Left lung (tissue), 4 donors: ENCODE measurements at regions not wholly inside any gene's neighbourhood (a gene's known extent, or its start where the extent isn't known, plus 50 kb on each side); places are given as distances from the start of the nearest gene placed in this dataset.

Experiments
- ATAC-seq: fragments of 200-7000 bp; cut with Tn5 transposase; one replicate; pipeline ENCODE4 v1.9.1; 2020; ENCODE audit warnings: moderate library complexity
- DNase-seq, 4 donors: peaks; one replicate each; pipeline ENCODE4 v3.0.0-alpha.2; 2013 to 2020
- H3K27ac ChIP-seq, 2 donors: fragments of 200-600 bp; sonication (generic) in 1 of 2; one replicate each; pipeline versions ENCODE4 v1.5.0 to v1.8.0; 2020 to 2021
- H3K27me3 ChIP-seq, 2 donors: fragments of 200-600 bp; sonication (generic) in 1 of 2; one replicate each; pipeline versions ENCODE4 v1.5.0 to v1.8.0; 2020 to 2021
- H3K36me3 ChIP-seq, 2 donors: fragments of 200-600 bp; sonication (generic) in 1 of 2; one replicate each; pipeline versions ENCODE4 v1.5.0 to v1.8.0; 2020 to 2021
- H3K4me1 ChIP-seq, 2 donors: fragments of 200-600 bp; one replicate each; pipeline ENCODE4 v1.8.0; 2021
- H3K4me3 ChIP-seq, 2 donors: fragments of 200-600 bp; sonication (generic) in 1 of 2; one replicate each; pipeline versions ENCODE4 v1.5.0 to v1.8.0; 2020 to 2021; ENCODE audit warnings: mild to moderate bottlenecking in 1 of 2
- H3K9me3 ChIP-seq, 2 donors: fragments of 200-600 bp; sonication (generic) in 1 of 2; one replicate each; pipeline versions ENCODE4 v1.5.0 to v1.8.0; 2020 to 2021
- intact Hi-C, 2 donors: fragments of 100-400 bp; cut with DNase I; formaldehyde crosslinking; loops; one replicate each; pipeline versions ENCODE4 v1.11.2 to v1.14.2; 2022
- TF ChIP-seq, protein P1 (sequence below), 2 donors: fragments of 200-600 bp; sonication (generic) in 1 of 2; IDR thresholded peaks; one replicate each; pipeline versions ENCODE4 v1.5.0 to v1.8.0; 2021; ENCODE audit warnings: antibody characterized with exemption in 2 of 2
- donor health status: DM: no; HTN: yes; CAD: no.
- donor health status: DM: no; HTN: no; CAD: no.

DNA sequence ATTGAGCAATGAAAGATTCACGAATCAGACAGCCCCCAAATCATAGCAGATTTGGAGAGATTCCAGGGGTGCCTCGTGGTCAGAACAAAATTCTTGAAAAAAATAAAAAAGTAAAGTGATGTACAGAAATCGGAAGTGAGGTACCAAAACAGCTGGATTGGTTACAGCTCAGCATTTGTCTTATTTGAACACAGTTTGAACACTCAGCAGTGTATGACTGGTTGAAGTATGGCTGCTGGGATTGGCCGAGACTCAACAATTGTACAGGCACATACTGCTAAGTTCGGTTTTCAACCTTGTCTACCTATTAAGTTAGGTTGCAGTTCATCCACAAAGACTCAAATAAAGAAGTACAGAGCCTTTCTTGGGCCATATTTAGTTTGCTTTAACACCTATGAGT, 865.4 kb upstream of the TMEM132C start:
- ATAC-seq (no peak), DNase-seq (no peak)
- H3K4me1 ChIP-seq: no peaks in the 10 kb centered on the region
- H3K9me3 ChIP-seq: peaks cover 0 to 3% of the 10 kb centered on the region in 2 donors
- no peaks in the 10 kb centered on the region for H3K36me3 ChIP-seq
- TF ChIP-seq, protein P1, sequence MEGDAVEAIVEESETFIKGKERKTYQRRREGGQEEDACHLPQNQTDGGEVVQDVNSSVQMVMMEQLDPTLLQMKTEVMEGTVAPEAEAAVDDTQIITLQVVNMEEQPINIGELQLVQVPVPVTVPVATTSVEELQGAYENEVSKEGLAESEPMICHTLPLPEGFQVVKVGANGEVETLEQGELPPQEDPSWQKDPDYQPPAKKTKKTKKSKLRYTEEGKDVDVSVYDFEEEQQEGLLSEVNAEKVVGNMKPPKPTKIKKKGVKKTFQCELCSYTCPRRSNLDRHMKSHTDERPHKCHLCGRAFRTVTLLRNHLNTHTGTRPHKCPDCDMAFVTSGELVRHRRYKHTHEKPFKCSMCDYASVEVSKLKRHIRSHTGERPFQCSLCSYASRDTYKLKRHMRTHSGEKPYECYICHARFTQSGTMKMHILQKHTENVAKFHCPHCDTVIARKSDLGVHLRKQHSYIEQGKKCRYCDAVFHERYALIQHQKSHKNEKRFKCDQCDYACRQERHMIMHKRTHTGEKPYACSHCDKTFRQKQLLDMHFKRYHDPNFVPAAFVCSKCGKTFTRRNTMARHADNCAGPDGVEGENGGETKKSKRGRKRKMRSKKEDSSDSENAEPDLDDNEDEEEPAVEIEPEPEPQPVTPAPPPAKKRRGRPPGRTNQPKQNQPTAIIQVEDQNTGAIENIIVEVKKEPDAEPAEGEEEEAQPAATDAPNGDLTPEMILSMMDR (IDR thresholded peaks at IDR 0.05): no peak
- no peak overlapping the region for H3K4me3 ChIP-seq
- intact Hi-C loops: no loop called here
- H3K27me3 ChIP-seq: peaks cover 0 to 3% of the 10 kb centered on the region in 2 donors
- no peak overlapping the region for H3K27ac ChIP-seq

DNA sequence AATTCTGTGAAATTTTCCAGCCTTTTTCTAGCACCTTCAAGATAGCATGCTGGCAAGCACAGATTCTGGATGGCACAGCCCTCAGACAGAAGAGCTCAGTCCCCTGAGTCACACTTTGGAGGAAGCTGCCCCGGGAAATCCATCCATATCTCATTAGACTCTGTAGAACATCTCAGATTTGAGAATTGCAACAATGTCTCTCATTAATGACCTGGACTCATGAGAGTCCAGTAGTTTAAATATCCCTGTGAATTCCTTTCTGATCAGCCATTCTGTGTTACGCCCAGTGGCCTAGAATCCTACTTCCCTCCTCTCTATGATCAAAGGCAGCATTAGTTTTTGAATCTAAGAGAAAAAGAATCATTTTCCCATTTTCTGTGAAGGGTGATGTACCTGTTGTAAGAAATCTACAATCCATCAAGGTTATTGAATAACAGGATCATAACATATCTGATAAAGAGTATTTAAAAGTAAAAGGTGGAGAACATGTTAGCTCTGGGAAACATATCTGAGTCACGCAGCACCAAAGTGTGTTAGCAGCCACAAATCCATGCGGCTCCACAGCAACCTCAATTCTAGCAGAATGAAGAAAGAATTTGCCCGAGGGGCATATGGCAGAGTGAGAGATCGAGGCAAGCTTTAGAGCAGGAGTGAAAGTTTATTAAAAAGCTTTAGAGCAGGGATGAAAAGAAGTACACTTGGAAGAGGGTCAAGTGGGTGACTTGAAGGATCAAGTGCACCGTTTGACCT, 855.6 kb upstream of the TMEM132C start:
- Histone ChIP-seq H3K36me3 (no peaks in the 10 kb centered on the region), H3K27ac (no peak overlapping the region), H3K9me3 (no peaks in the 10 kb centered on the region), H3K4me1 (no peaks in the 10 kb centered on the region), H3K27me3 (no peaks in the 10 kb centered on the region), H3K4me3 (no peak overlapping the region)
- ATAC-seq (no peak), DNase-seq (no peak)
- TF ChIP-seq, protein P1 (IDR thresholded peaks at IDR 0.05): no peak
- intact Hi-C loops: no loop called here

DNA sequence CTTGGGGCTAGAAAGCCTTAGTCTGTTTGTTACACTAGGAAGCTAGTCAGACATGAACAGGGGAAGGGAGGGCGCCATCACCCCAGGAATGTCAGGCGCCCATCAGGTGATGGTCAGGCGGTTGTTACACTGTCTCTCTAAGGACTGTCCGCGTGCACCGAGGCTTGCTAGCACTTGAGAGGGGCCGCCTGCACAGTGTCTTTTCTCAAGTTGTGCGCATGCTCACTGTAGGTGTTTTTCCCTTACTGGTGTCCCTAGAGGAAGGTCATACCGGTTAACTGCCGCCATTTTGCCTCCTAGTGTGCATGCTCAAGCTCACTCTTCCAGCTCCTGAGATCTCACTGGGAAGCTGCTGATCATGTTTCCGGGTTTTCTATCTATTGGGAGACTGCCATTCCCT, 855.0 kb upstream of the TMEM132C start:
- no peaks in the 10 kb centered on the region for H3K9me3 ChIP-seq
- H3K4me1 ChIP-seq: no peaks in the 10 kb centered on the region
- no peak for DNase-seq
- no peak for ATAC-seq
- H3K4me3 ChIP-seq: no peak overlapping the region
- TF ChIP-seq, protein P1 (IDR thresholded peaks at IDR 0.05): no peak
- no peaks in the 10 kb centered on the region for H3K36me3 ChIP-seq
- intact Hi-C loops: no loop called here
- H3K27ac ChIP-seq: no peak overlapping the region
- H3K27me3 ChIP-seq: no peaks in the 10 kb centered on the region

DNA sequence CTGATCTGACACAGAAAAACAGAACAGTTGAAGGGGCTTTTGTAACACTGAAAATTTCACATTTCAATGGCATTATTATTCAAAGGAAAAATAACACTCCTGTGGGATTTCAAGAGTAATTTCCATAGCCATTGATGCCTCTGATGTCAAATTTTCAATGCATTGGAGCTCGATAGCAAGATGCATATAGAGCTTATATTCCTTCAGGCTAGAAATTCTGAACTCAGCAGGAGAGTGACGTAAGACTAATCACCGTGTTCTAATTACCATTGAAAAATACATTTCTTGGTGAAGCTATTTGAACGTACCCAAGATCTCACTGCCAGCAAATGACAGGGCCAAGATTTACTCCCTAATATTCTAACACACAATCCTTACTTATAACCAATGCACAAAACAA, 854.1 kb upstream of the TMEM132C start:
- no peaks in the 10 kb centered on the region for H3K4me1 ChIP-seq
- intact Hi-C loops: no loop called here
- TF ChIP-seq, protein P1 (IDR thresholded peaks at IDR 0.05): no peak
- no peak overlapping the region for H3K27ac ChIP-seq
- peaks cover 0 to 6% of the 10 kb centered on the region in 2 donors for H3K9me3 ChIP-seq
- H3K4me3 ChIP-seq: no peak overlapping the region
- DNase-seq (no peak), ATAC-seq (no peak)
- no peaks in the 10 kb centered on the region for H3K36me3 ChIP-seq
- no peaks in the 10 kb centered on the region for H3K27me3 ChIP-seq

DNA sequence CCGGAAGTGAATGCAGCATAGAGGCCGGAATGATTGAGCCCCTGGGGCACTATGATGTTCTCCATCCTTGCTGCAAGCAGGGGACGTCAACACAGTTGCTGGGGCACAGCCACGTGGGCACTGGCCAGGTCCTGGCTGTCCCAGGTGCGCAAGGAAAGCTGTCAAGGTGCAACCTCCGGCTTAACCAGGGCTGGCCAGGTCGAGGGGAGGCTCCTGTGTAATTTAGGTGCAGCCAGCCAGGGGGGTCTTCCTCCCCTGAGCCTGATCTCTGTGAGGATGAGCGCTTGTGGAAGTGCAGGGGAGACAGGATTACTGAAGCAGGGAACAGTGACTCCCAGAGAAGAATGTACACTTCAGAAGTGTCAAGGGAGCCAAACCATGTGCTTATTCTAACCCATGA, 852.8 kb upstream of the TMEM132C start:
- ATAC-seq: no peak

More for the DNA sequence above, 852.8 kb upstream of the TMEM132C start:
- TF ChIP-seq, protein P1 (IDR thresholded peaks at IDR 0.05): no peak
- DNase-seq: no peak
- Histone ChIP-seq H3K27ac (no peak overlapping the region), H3K4me1 (no peaks in the 10 kb centered on the region), H3K27me3 (no peaks in the 10 kb centered on the region), H3K4me3 (no peak overlapping the region), H3K9me3 (peaks cover 0 to 17% of the 10 kb centered on the region in 2 donors), H3K36me3 (no peaks in the 10 kb centered on the region)
- intact Hi-C loops: no loop called here
